ENCODE measurements at regions not wholly inside any gene's neighbourhood (a gene's known extent, or its start where the extent isn't known, plus 50 kb on each side); places are given as distances from the start of the nearest gene placed in this dataset.

DNA sequence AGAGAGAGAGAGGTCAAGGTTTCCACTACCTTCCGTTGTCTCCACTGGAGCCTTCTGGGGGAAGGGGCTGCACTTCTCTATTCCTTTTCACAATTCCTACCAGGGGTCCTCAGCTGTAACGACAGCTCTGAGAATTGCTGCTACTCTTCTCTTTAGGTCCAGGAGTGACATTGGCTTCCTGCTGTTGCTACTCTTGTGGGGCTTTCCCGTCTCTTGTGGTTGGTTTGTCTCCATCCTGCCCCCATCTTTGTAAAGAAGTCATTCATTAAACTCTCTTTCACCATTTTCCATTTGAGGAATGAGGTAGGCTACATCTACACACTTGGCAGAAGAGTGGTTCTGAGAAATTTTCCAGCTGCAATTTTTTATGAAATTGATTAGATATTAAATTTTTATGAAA lies 238.8 kb upstream of the LYZL1 start:
- no peaks in the 10 kb centered on the region for H3K27me3 ChIP-seq (replicated peaks in 2 of 5; ENCODE audit: control insufficient read depth in 4 of 5, insufficient read depth in 5 of 5, low read length in 4 of 5)
- no peak overlapping the region for H3K27ac ChIP-seq (ENCODE audit: insufficient read depth in 1 of 2, low read depth in 1 of 2, low read length in 2 of 2, poor library complexity in 1 of 2, severe bottlenecking in 2 of 2)
- no peaks in the 10 kb centered on the region for H3K36me3 ChIP-seq (ENCODE audit: control insufficient read depth in 4 of 4, insufficient read depth in 4 of 4, low read length in 3 of 4)
- WGBS (ENCODE audit: insufficient coverage) = 88% methylated on average over 1 of the region's 3 CpGs
- DNase-seq = peak in 2 of 3 donors; percentile 12 to 26
- no peaks in the 10 kb centered on the region for H3K9me3 ChIP-seq (ENCODE audit: control extremely low read depth in 1 of 5, control insufficient read depth in 4 of 5, insufficient read depth in 2 of 5, low read depth in 1 of 5, low read length in 4 of 5)
- H3K4me1 ChIP-seq (ENCODE audit: control extremely low read depth in 1 of 4, control insufficient read depth in 4 of 4, insufficient read depth in 4 of 4, low read length in 3 of 4) = no peaks in the 10 kb centered on the region
- POLR2A ChIA-PET = interaction anchor here (0.8 kb wide), 1 partner anchor 123 kb away, joined by 3 read pairs; no protein-coding TSS in a partner anchor
- no peak overlapping the region for H3K4me3 ChIP-seq (ENCODE audit: control insufficient read depth in 1 of 7, extremely low read depth in 1 of 7, insufficient read depth in 4 of 7, low read depth in 2 of 7, low read length in 6 of 7)
- CTCF ChIA-PET = no interaction called here

DNA sequence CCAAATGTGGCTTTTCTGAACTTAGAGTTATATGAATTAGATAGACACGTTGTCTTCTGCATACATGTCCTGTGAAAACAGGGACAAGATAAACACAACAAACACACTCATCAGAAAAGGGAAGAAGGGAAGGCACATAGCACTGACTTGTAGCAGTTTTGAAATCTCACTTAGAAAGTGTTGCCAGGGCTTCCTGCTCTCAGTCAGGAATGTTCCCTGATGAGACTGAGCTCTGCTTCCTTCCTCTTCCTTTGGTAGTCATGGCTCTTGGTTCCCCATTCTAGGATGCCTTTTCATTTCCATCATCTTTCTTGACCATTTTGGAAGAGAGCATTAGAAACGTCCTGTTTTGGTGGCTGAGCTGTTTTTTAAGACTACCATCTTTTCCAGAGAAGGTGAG lies 233.8 kb upstream of the LYZL1 start:
- 0% methylated on average over 1 of the region's 2 CpGs for WGBS (ENCODE audit: insufficient coverage)
- CTCF ChIA-PET = interaction anchor here (1.3 kb wide), 1 partner anchor 9 kb away, joined by 3 read pairs; no protein-coding TSS in a partner anchor

GRCh38 chr10:29056729-29057128 lies 232.1 kb upstream of the LYZL1 start:
- Histone ChIP-seq H3K27ac (ENCODE audit: insufficient read depth in 1 of 2, low read depth in 1 of 2, low read length in 2 of 2, poor library complexity in 1 of 2, severe bottlenecking in 2 of 2) (no peak overlapping the region), H3K27me3 (replicated peaks in 2 of 5; ENCODE audit: control insufficient read depth in 4 of 5, insufficient read depth in 5 of 5, low read length in 4 of 5) (peaks cover 0 to 4% (median 0%) of the 10 kb centered on the region in 5 experiments), H3K9me3 (ENCODE audit: control extremely low read depth in 1 of 5, control insufficient read depth in 4 of 5, insufficient read depth in 2 of 5, low read depth in 1 of 5, low read length in 4 of 5) (no peaks in the 10 kb centered on the region), H3K36me3 (ENCODE audit: control insufficient read depth in 4 of 4, insufficient read depth in 4 of 4, low read length in 3 of 4) (no peaks in the 10 kb centered on the region), H3K4me1 (ENCODE audit: control extremely low read depth in 1 of 4, control insufficient read depth in 4 of 4, insufficient read depth in 4 of 4, low read length in 3 of 4) (no peaks in the 10 kb centered on the region), H3K4me3 (ENCODE audit: control insufficient read depth in 1 of 7, extremely low read depth in 1 of 7, insufficient read depth in 4 of 7, low read depth in 2 of 7, low read length in 6 of 7) (no peak overlapping the region)
- DNase-seq = no peak
- POLR2A ChIA-PET = no interaction called here
- CTCF ChIA-PET = no interaction called here
- 100% methylated on average over 1 of the region's 2 CpGs for WGBS (ENCODE audit: insufficient coverage)

More for the DNA sequence above, 233.8 kb upstream of the LYZL1 start:
- POLR2A ChIA-PET = no interaction called here
- Histone ChIP-seq H3K27me3 (replicated peaks in 2 of 5; ENCODE audit: control insufficient read depth in 4 of 5, insufficient read depth in 5 of 5, low read length in 4 of 5) (peaks cover 0 to 4% (median 0%) of the 10 kb centered on the region in 5 experiments), H3K9me3 (ENCODE audit: control extremely low read depth in 1 of 5, control insufficient read depth in 4 of 5, insufficient read depth in 2 of 5, low read depth in 1 of 5, low read length in 4 of 5) (no peaks in the 10 kb centered on the region), H3K4me1 (ENCODE audit: control extremely low read depth in 1 of 4, control insufficient read depth in 4 of 4, insufficient read depth in 4 of 4, low read length in 3 of 4) (no peaks in the 10 kb centered on the region), H3K36me3 (ENCODE audit: control insufficient read depth in 4 of 4, insufficient read depth in 4 of 4, low read length in 3 of 4) (no peaks in the 10 kb centered on the region), H3K4me3 (ENCODE audit: control insufficient read depth in 1 of 7, extremely low read depth in 1 of 7, insufficient read depth in 4 of 7, low read depth in 2 of 7, low read length in 6 of 7) (no peak overlapping the region), H3K27ac (ENCODE audit: insufficient read depth in 1 of 2, low read depth in 1 of 2, low read length in 2 of 2, poor library complexity in 1 of 2, severe bottlenecking in 2 of 2) (no peak overlapping the region)
- no peak for DNase-seq

DNA sequence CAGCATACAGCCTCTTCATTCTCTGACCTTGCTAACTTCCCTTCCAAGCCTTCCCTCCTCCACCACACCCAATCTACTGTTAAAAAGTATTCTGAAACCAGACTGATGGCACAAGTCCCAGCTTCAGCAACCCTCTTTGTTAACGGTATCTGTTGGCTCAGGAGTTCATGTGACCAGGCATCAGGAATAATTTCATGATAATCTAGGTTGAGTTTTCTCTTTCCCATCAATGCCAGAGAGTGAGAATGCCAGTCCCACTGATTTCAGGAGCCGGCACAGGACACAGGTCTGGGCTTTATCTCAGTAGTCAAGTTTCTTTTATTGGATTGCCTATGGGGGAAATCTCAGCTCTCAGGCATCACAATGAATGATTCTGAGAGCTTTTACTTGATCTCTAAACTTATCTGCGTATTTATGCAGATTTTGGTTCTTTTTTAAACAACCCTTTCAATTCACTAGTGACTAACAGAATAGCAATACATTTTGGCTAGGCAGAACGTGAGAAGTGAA lies 231.0 kb upstream of the LYZL1 start:
- no peaks in the 10 kb centered on the region for H3K36me3 ChIP-seq (ENCODE audit: control insufficient read depth in 4 of 4, insufficient read depth in 4 of 4, low read length in 3 of 4)
- DNase-seq = no peak
- 50% methylated on average over 2 of the region's 4 CpGs for WGBS (ENCODE audit: insufficient coverage)
- no peak overlapping the region for H3K4me3 ChIP-seq (ENCODE audit: control insufficient read depth in 1 of 7, extremely low read depth in 1 of 7, insufficient read depth in 4 of 7, low read depth in 2 of 7, low read length in 6 of 7)
- H3K9me3 ChIP-seq (ENCODE audit: control extremely low read depth in 1 of 5, control insufficient read depth in 4 of 5, insufficient read depth in 2 of 5, low read depth in 1 of 5, low read length in 4 of 5) = no peaks in the 10 kb centered on the region
- no peak overlapping the region for H3K27ac ChIP-seq (ENCODE audit: insufficient read depth in 1 of 2, low read depth in 1 of 2, low read length in 2 of 2, poor library complexity in 1 of 2, severe bottlenecking in 2 of 2)
- ChIA-PET POLR2A (no interaction called here), CTCF (no interaction called here)
- peaks cover 0 to 4% (median 0%) of the 10 kb centered on the region in 5 experiments for H3K27me3 ChIP-seq (replicated peaks in 2 of 5; ENCODE audit: control insufficient read depth in 4 of 5, insufficient read depth in 5 of 5, low read length in 4 of 5)
- H3K4me1 ChIP-seq (ENCODE audit: control extremely low read depth in 1 of 4, control insufficient read depth in 4 of 4, insufficient read depth in 4 of 4, low read length in 3 of 4) = no peaks in the 10 kb centered on the region

DNA sequence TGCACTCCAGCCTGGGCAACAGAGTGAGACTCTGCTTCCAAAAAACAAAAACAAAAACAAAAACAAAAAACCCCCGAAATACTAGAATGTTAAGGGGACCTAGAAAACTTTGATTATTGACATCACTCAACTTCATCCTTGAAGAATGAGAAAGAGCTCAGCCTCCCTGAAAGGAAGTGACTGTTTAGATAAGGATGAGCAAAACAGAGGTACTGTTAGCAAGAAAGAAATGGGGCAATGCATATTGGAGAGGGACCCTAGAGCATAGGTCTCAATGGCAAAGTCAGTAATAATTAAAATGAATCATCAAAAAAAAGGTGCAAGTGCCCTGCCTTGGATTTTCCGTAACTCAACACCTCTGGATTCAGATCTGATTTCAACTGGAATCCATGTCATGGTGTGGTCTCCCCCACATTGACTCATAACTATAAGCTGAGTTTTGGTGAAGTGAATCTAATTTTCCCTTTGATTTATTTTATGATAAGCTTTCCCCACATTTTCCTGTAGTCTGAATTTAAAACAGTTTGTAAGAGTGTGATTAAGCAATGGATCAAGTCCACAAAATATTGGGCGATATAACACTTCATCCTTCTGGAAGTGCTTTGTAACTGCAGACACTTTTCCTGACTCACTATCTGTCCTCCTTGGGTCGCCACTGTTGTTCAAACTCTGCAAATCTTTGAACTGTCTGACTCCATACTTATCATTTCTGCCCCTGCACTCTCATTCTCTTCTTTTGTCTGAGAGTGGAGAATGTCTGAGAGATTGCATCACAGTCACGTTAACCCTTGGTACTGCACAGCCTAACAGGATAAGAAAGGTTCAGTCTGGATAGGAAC lies 224.8 kb upstream of the LYZL1 start:
- CTCF ChIA-PET = interaction anchor here (1.3 kb wide), 1 partner anchor 7 kb away, joined by 3 read pairs; no protein-coding TSS in a partner anchor
- Histone ChIP-seq H3K4me1 (ENCODE audit: control extremely low read depth in 1 of 4, control insufficient read depth in 4 of 4, insufficient read depth in 4 of 4, low read length in 3 of 4) (no peaks in the 10 kb centered on the region), H3K36me3 (ENCODE audit: control insufficient read depth in 4 of 4, insufficient read depth in 4 of 4, low read length in 3 of 4) (no peaks in the 10 kb centered on the region), H3K9me3 (ENCODE audit: control extremely low read depth in 1 of 5, control insufficient read depth in 4 of 5, insufficient read depth in 2 of 5, low read depth in 1 of 5, low read length in 4 of 5) (no peaks in the 10 kb centered on the region), H3K27ac (ENCODE audit: insufficient read depth in 1 of 2, low read depth in 1 of 2, low read length in 2 of 2, poor library complexity in 1 of 2, severe bottlenecking in 2 of 2) (no peak overlapping the region), H3K4me3 (ENCODE audit: control insufficient read depth in 1 of 7, extremely low read depth in 1 of 7, insufficient read depth in 4 of 7, low read depth in 2 of 7, low read length in 6 of 7) (no peak overlapping the region), H3K27me3 (replicated peaks in 2 of 5; ENCODE audit: control insufficient read depth in 4 of 5, insufficient read depth in 5 of 5, low read length in 4 of 5) (peaks cover 0 to 3% (median 0%) of the 10 kb centered on the region in 5 experiments)
- no CpG with 5 or more reads among the region's 5 CpGs for WGBS (ENCODE audit: insufficient coverage)
- DNase-seq = no peak
- POLR2A ChIA-PET = no interaction called here

- Histone ChIP-seq H3K4me1 (ENCODE audit: control extremely low read depth in 1 of 4, control insufficient read depth in 4 of 4, insufficient read depth in 4 of 4, low read length in 3 of 4) (no peaks in the 10 kb centered on the region), H3K27ac (ENCODE audit: insufficient read depth in 1 of 2, low read depth in 1 of 2, low read length in 2 of 2, poor library complexity in 1 of 2, severe bottlenecking in 2 of 2) (no peak overlapping the region), H3K36me3 (ENCODE audit: control insufficient read depth in 4 of 4, insufficient read depth in 4 of 4, low read length in 3 of 4) (no peaks in the 10 kb centered on the region), H3K27me3 (replicated peaks in 2 of 5; ENCODE audit: control insufficient read depth in 4 of 5, insufficient read depth in 5 of 5, low read length in 4 of 5) (peaks cover 0 to 4% (median 0%) of the 10 kb centered on the region in 5 experiments), H3K4me3 (ENCODE audit: control insufficient read depth in 1 of 7, extremely low read depth in 1 of 7, insufficient read depth in 4 of 7, low read depth in 2 of 7, low read length in 6 of 7) (no peak overlapping the region), H3K9me3 (ENCODE audit: control extremely low read depth in 1 of 5, control insufficient read depth in 4 of 5, insufficient read depth in 2 of 5, low read depth in 1 of 5, low read length in 4 of 5) (no peaks in the 10 kb centered on the region)
- 90% methylated on average over 2 of the region's 2 CpGs for WGBS (ENCODE audit: insufficient coverage)
- ChIA-PET CTCF (no interaction called here), POLR2A (no interaction called here)
- DNase-seq = no peak
Measured at GRCh38 chr10:29064680-29065079, 224.2 kb upstream of the LYZL1 start.

- DNase-seq = no peak
- 94% methylated on average over 2 of the region's 3 CpGs for WGBS (ENCODE audit: insufficient coverage)
- POLR2A ChIA-PET = no interaction called here
Measured at GRCh38 chr10:29067161-29067560, 221.7 kb upstream of the LYZL1 start.

More at GRCh38 chr10:29067161-29067560, 221.7 kb upstream of the LYZL1 start:
- no peaks in the 10 kb centered on the region for H3K36me3 ChIP-seq (ENCODE audit: control insufficient read depth in 4 of 4, insufficient read depth in 4 of 4, low read length in 3 of 4)
- no peaks in the 10 kb centered on the region for H3K9me3 ChIP-seq (ENCODE audit: control extremely low read depth in 1 of 5, control insufficient read depth in 4 of 5, insufficient read depth in 2 of 5, low read depth in 1 of 5, low read length in 4 of 5)
- H3K4me1 ChIP-seq (ENCODE audit: control extremely low read depth in 1 of 4, control insufficient read depth in 4 of 4, insufficient read depth in 4 of 4, low read length in 3 of 4) = no peaks in the 10 kb centered on the region
- CTCF ChIA-PET = no interaction called here
- no peak overlapping the region for H3K4me3 ChIP-seq (ENCODE audit: control insufficient read depth in 1 of 7, extremely low read depth in 1 of 7, insufficient read depth in 4 of 7, low read depth in 2 of 7, low read length in 6 of 7)
- H3K27me3 ChIP-seq (replicated peaks in 2 of 5; ENCODE audit: control insufficient read depth in 4 of 5, insufficient read depth in 5 of 5, low read length in 4 of 5) = peaks cover 0 to 4% (median 0%) of the 10 kb centered on the region in 5 experiments
- H3K27ac ChIP-seq (ENCODE audit: insufficient read depth in 1 of 2, low read depth in 1 of 2, low read length in 2 of 2, poor library complexity in 1 of 2, severe bottlenecking in 2 of 2) = no peak overlapping the region
